Uterus (tissue), 3 donors: ENCODE measurements at regions not wholly inside any gene's neighbourhood (a gene's known extent, or its start where the extent isn't known, plus 50 kb on each side); places are given as distances from the start of the nearest gene placed in this dataset.

Experiments used
- DNase-seq, 2 donors: peaks; one replicate each; pipeline ENCODE4 v3.0.0-alpha.2; 2019 to 2020
- H3K27ac ChIP-seq, 2 donors: fragments of 200-600 bp; sonication (generic); 1 replicate in 1 of 2; 2 replicates in 1 of 2; pipeline ENCODE4 v1.5.1; 2016 to 2018
- H3K27me3 ChIP-seq, 2 donors: fragments of 200-600 bp; sonication (generic); one replicate each; pipeline ENCODE4 v1.5.1; 2018 to 2019; ENCODE audit warnings: control low read depth in 1 of 2
- H3K36me3 ChIP-seq, 2 donors: fragments of 200-600 bp; sonication (generic); one replicate each; pipeline ENCODE4 v1.5.1; 2019; ENCODE audit warnings: control low read depth in 1 of 2
- H3K4me1 ChIP-seq, 2 donors: fragments of 200-600 bp; sonication (generic); one replicate each; pipeline ENCODE4 v1.5.1; 2018 to 2019; ENCODE audit warnings: control low read depth in 1 of 2
- H3K4me3 ChIP-seq, 2 donors: fragments of 200-600 bp; sonication (generic); 1 replicate in 1 of 2; 2 replicates in 1 of 2; pipeline ENCODE4 v1.5.1; 2018 to 2019; ENCODE audit warnings: mild to moderate bottlenecking in 1 of 2
- H3K9me3 ChIP-seq, 2 donors: fragments of 200-600 bp; sonication (generic); one replicate each; pipeline ENCODE4 v1.5.1; 2019; ENCODE audit warnings: control low read depth in 1 of 2
- POLR2A ChIP-seq, 2 donors: fragments of 450-650 bp; IDR thresholded peaks; one replicate each; pipeline ENCODE4 v1.6.1; 2016; ENCODE audit warnings: antibody characterized with exemption in 2 of 2, mild to moderate bottlenecking in 1 of 2, moderate library complexity in 1 of 2
- intact Hi-C: fragments of 100-400 bp; cut with DNase I; formaldehyde crosslinking; loops from one replicate; pipeline ENCODE4 v1.15.1; 2023; ENCODE audit warnings: low total_unique reads
- TF ChIP-seq, protein P1 (sequence below), 4 experiments: fragments of 200-600 bp in 2 of 4; fragments of 450-650 bp in 2 of 4; sonication (generic) in 2 of 4; IDR thresholded peaks; one replicate each; pipeline ENCODE4 v1.5.1; 2016 to 2019; ENCODE audit warnings: antibody characterized with exemption in 4 of 4, mild to moderate bottlenecking in 2 of 4, moderate library complexity in 1 of 4
- donor health status: DM: yes; HTN: yes; CAD: no.

DNA sequence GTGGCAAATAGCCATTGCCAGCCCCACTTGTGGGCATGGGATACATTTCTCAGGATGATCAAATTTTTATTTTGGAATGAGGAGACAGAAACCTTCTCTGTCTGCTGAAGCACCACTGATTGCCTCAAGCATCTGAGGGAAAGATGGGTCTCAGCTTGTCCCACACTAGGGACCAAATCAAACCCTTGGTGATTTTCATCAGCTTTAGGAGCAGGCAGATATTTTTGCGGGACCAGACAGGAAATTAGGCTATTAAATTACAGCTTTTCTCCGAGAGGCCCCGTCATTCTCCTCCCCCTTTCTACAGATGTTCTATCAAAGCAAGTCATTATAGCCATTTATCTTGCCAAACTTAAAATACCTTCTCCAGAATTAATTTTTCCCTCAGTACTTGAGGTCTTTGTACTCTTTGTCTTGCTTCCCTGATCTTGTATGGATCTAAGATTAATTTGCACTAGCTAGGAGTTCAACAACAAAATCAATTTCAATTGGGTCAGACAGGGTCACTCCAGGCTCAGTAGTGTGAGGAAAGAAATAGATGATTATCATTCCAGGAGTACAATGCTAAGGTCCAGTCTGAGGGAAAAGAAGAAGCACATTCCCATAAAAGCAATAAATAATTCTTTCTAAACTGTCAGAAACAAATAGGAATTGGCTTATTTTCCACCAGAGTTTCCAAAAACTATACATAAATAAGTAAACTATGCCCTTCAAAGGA, 818.1 kb upstream of the SOX11 start:
- H3K4me1 ChIP-seq, result no peaks in the 10 kb centered on the region
- H3K27me3 ChIP-seq, result no peaks in the 10 kb centered on the region
- no peak overlapping the region for H3K4me3 ChIP-seq
- H3K9me3 ChIP-seq, result no peaks in the 10 kb centered on the region
- no peaks in the 10 kb centered on the region for H3K36me3 ChIP-seq
- no peak for TF ChIP-seq POLR2A (IDR thresholded peaks at IDR 0.05)
- TF ChIP-seq, protein P1, sequence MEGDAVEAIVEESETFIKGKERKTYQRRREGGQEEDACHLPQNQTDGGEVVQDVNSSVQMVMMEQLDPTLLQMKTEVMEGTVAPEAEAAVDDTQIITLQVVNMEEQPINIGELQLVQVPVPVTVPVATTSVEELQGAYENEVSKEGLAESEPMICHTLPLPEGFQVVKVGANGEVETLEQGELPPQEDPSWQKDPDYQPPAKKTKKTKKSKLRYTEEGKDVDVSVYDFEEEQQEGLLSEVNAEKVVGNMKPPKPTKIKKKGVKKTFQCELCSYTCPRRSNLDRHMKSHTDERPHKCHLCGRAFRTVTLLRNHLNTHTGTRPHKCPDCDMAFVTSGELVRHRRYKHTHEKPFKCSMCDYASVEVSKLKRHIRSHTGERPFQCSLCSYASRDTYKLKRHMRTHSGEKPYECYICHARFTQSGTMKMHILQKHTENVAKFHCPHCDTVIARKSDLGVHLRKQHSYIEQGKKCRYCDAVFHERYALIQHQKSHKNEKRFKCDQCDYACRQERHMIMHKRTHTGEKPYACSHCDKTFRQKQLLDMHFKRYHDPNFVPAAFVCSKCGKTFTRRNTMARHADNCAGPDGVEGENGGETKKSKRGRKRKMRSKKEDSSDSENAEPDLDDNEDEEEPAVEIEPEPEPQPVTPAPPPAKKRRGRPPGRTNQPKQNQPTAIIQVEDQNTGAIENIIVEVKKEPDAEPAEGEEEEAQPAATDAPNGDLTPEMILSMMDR (IDR thresholded peaks at IDR 0.05), result no peak
- intact Hi-C loops, result no loop called here
- no peak overlapping the region for H3K27ac ChIP-seq
- no peak for DNase-seq

DNA sequence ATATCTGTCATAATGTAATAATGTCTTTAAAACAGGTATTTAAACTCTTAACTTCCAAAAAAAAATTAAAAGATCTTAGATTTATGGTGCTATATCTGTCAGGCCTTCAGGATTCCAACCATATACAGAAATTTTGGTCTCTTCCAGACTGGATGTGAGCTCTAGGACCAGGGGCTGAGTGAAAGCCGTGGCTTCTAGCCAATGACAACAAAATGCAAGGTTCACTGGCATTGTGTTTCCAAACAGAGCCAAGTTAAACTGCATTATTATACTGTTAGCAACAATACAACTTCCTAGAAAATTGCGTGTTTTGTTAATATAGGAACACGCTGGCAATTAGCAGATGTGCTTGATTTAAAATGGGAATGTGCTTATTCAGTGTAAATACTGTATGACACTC, 809.8 kb upstream of the SOX11 start:
- Histone ChIP-seq H3K27ac (no peak overlapping the region), H3K4me1 (no peaks in the 10 kb centered on the region), H3K36me3 (no peaks in the 10 kb centered on the region), H3K9me3 (no peaks in the 10 kb centered on the region), H3K4me3 (no peak overlapping the region), H3K27me3 (no peaks in the 10 kb centered on the region)
- no peak for DNase-seq
- TF ChIP-seq POLR2A (IDR thresholded peaks at IDR 0.05), result no peak
- TF ChIP-seq, protein P1 (IDR thresholded peaks at IDR 0.05), result no peak
- intact Hi-C loops, result no loop called here

DNA sequence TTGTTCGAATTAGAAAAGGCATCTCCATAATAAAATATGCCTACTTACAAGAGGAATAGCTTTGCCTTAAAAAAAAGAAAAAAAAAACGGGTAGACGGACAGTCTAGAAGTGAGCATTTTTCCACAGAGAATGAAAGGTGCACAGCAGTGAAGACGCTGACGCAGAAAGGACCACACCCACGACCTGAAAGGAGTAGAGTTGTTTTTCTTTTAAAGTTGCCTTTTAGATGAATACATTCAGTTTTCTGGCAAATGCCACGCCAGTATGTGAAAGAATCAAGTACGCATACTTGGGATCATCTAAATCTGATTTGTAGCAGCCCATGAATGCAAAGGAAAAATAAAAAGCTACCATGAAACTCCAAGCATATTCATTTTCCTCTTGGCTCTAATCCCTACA, 809.2 kb upstream of the SOX11 start:
- no peak for DNase-seq
- Histone ChIP-seq H3K27ac (no peak overlapping the region), H3K4me1 (no peaks in the 10 kb centered on the region), H3K36me3 (no peaks in the 10 kb centered on the region), H3K9me3 (no peaks in the 10 kb centered on the region), H3K27me3 (no peaks in the 10 kb centered on the region), H3K4me3 (no peak overlapping the region)
- no peak for TF ChIP-seq POLR2A (IDR thresholded peaks at IDR 0.05)
- TF ChIP-seq, protein P1 (IDR thresholded peaks at IDR 0.05), result no peak
- intact Hi-C loops, result no loop called here

DNA sequence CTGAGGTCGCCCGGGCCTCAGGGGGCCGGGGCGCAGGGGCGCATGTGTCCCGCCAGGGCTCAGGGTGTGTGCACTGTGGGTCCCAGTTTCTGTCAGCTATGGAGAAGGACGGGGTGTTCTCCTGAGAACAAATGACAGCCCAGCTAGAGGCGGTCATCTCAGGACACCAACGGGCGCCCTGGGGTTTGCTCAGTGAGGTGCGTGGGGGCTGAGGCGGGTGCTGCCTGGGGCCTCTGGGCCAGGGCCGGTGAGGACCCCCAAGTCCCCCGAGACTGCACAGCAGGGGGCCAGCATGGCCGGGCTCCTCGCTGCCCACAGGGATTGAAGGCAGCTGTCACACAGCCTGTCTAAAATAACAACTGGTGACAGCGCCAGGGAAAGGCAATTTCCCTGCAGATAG, 808.8 kb upstream of the SOX11 start:
- Histone ChIP-seq H3K36me3 (no peaks in the 10 kb centered on the region), H3K9me3 (no peaks in the 10 kb centered on the region), H3K27me3 (no peaks in the 10 kb centered on the region), H3K4me1 (no peaks in the 10 kb centered on the region), H3K4me3 (no peak overlapping the region), H3K27ac (no peak overlapping the region)
- no peak for DNase-seq
- TF ChIP-seq POLR2A (IDR thresholded peaks at IDR 0.05), result no peak
- TF ChIP-seq, protein P1 (IDR thresholded peaks at IDR 0.05), result no peak
- intact Hi-C loops, result no loop called here

DNA sequence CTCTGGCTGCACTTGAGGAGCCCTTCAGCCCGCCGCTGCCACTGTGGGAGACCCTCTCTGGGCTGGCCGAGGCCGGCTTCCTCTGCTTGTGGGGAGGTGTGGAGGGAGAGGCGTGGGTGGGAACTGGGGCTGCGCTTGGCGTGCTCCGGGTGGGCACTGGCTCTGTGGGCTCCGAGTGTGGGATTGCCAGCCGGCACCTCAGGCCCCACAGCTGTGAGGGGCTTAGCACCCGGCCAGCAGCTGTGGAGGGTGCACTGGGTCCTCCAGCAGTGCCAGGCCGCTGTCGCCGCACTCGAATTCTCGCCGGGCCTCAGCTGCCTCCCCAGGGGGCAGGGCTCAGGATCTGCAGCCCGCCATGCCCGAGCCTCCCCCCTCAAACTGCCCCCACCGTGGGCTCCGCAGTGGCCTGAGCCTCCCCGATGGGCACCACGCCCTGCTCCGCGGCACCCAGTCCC, 808.0 kb upstream of the SOX11 start:
- Histone ChIP-seq H3K27me3 (no peaks in the 10 kb centered on the region), H3K27ac (no peak overlapping the region), H3K4me3 (no peak overlapping the region), H3K4me1 (no peaks in the 10 kb centered on the region), H3K36me3 (no peaks in the 10 kb centered on the region), H3K9me3 (no peaks in the 10 kb centered on the region)
- no peak for TF ChIP-seq POLR2A (IDR thresholded peaks at IDR 0.05)
- TF ChIP-seq, protein P1 (IDR thresholded peaks at IDR 0.05), result no peak
- intact Hi-C loops, result no loop called here
- no peak for DNase-seq
